Heart left ventricle (tissue), 16 donors: ENCODE measurements at regions not wholly inside any gene's neighbourhood (a gene's known extent, or its start where the extent isn't known, plus 50 kb on each side); places are given as distances from the start of the nearest gene placed in this dataset.

ENCODE experiments used
- ATAC-seq, 4 donors: fragments of 200-7000 bp; cut with Tn5 transposase; one replicate each; pipeline ENCODE4 v1.9.1; 2020 to 2022; ENCODE audit warnings: moderate library complexity in 4 of 4, mild to moderate bottlenecking in 3 of 4, moderate number of reproducible peaks in 1 of 4
- DNase-seq, 5 donors: peaks; one replicate each; pipeline ENCODE4 v3.0.0-alpha.2; 2020
- H3K27ac ChIP-seq, 12 donors: fragments of 200-600 bp; sonication (generic) in 4 of 12; one replicate each; pipeline versions ENCODE4 v1.5.0 to v1.8.0; 2016 to 2022; ENCODE audit warnings: mild to moderate bottlenecking in 2 of 12
- H3K27me3 ChIP-seq, 9 donors: fragments of 200-600 bp; sonication (generic) in 2 of 9; one replicate each; pipeline versions ENCODE4 v1.5.1 to v1.8.0; 2016 to 2022; ENCODE audit warnings: mild to moderate bottlenecking in 3 of 9
- H3K36me3 ChIP-seq, 9 donors: fragments of 200-600 bp; sonication (generic) in 2 of 9; one replicate each; pipeline versions ENCODE4 v1.5.0 to v1.8.0; 2018 to 2022; ENCODE audit warnings: mild to moderate bottlenecking in 2 of 9
- H3K4me1 ChIP-seq, 12 donors: fragments of 200-600 bp; sonication (generic) in 4 of 12; one replicate each; pipeline versions ENCODE4 v1.5.0 to v1.8.0; 2016 to 2022; ENCODE audit warnings: mild to moderate bottlenecking in 3 of 12
- H3K4me3 ChIP-seq, 12 donors: fragments of 200-600 bp; sonication (generic) in 4 of 12; one replicate each; pipeline versions ENCODE4 v1.5.0 to v1.8.0; 2017 to 2022; ENCODE audit warnings: mild to moderate bottlenecking in 9 of 12, moderate library complexity in 4 of 12
- H3K9me3 ChIP-seq, 12 donors: fragments of 200-600 bp; sonication (generic) in 4 of 12; one replicate each; pipeline versions ENCODE4 v1.5.0 to v1.8.0; 2016 to 2022; ENCODE audit warnings: mild to moderate bottlenecking in 1 of 12
- CTCF ChIP-seq, 12 donors: fragments of 200-600 bp; sonication (generic) in 4 of 12; IDR thresholded peaks; one replicate each; pipeline versions ENCODE4 v1.5.0 to v1.8.0; 2018 to 2022; ENCODE audit warnings: antibody characterized with exemption in 12 of 12, mild to moderate bottlenecking in 5 of 12
- POLR2A ChIP-seq, 2 donors: fragments of 450-650 bp; IDR thresholded peaks; one replicate each; pipeline ENCODE4 v1.6.1; 2017; ENCODE audit warnings: antibody characterized with exemption in 2 of 2, mild to moderate bottlenecking in 2 of 2, moderate library complexity in 2 of 2
- WGBS, 4 donors: extraction: QIAGEN DNeasy Blood & Tissue Kit in 2 of 4; methylation state at CpG; one replicate each; pipeline versions ENCODE4 v1.1.5 to v1.1.7; 2013 to 2018; 5-methylcytosine and 5-hydroxymethylcytosine counted together
- intact Hi-C, 10 donors: fragments of 100-400 bp; cut with DNase I; formaldehyde crosslinking; loops; one replicate each; pipeline versions ENCODE4 v1.11.1 to v1.14.2; 2022
- donor health status: ischemic (EF 13 %, LVEDD 7.1; RV severe dilation, severe dysfunction).
- donor health status: healthy with polysubstance abuse.
- donor health status: DM: no; HTN: yes; CAD: no.
- donor health status: DM: no; HTN: no; CAD: no.
- donor health status: ischemic (EF 25% LVEDD 6.9; RV normal size, moderate dysfunction).
- donor health status: ischemic (EF 25% LVEDD 5.7; RV mildly dilated, moderate dysfunction).
- donor health status: healthy.
- donor health status: DM: yes; HTN: yes; CAD: no.
- donor health status: ischemic (EF 35%, LVEDD 5.7; RV mildly dilated, moderate dysfunction).
- donor health status: nonischemic (EF 11% LVEDD 7.7; RV severe dilation, severe dysfunction).
- donor health status: DM: yes; HTN: yes; CAD: no.
- donor health status: PGD.
- donor health status: ischemic (EF 29% LVEDD 5.4; RV normal size, mild dysfunction).
- donor health status: nonischemic (EF 23%, LVEDD 6.1; RV moderate dilation, normal function).

GRCh38 chr9:15113288-15113687 lies 193.7 kb downstream of the TTC39B start:
- H3K27me3 ChIP-seq, result peaks cover 0 to 8% (median 0%) of the 10 kb centered on the region in 9 donors
- H3K9me3 ChIP-seq, result no peaks in the 10 kb centered on the region
- no peak for ATAC-seq
- DNase-seq, result no peak
- no peak overlapping the region for H3K27ac ChIP-seq
- intact Hi-C loops, result no loop called here
- TF ChIP-seq CTCF (IDR thresholded peaks at IDR 0.05), result no peak
- no peak for TF ChIP-seq POLR2A (IDR thresholded peaks at IDR 0.05)
- H3K36me3 ChIP-seq, result no peaks in the 10 kb centered on the region
- H3K4me1 ChIP-seq, result peaks cover 0 to 4% (median 0%) of the 10 kb centered on the region in 12 donors
- no peak overlapping the region for H3K4me3 ChIP-seq

GRCh38 chr9:15111071-15111470 lies 195.9 kb downstream of the TTC39B start:
- intact Hi-C loops, result no loop called here
- DNase-seq (no peak), ATAC-seq (no peak)
- TF ChIP-seq CTCF (IDR thresholded peaks at IDR 0.05), result no peak
- no peak for TF ChIP-seq POLR2A (IDR thresholded peaks at IDR 0.05)
- Histone ChIP-seq H3K4me1 (peaks cover 0 to under 1% (median 0%) of the 10 kb centered on the region in 12 donors), H3K4me3 (no peak overlapping the region), H3K36me3 (no peaks in the 10 kb centered on the region), H3K27me3 (peaks cover 0 to 8% (median 0%) of the 10 kb centered on the region in 9 donors), H3K27ac (no peak overlapping the region), H3K9me3 (peaks cover 0 to 12% (median 0%) of the 10 kb centered on the region in 12 donors)

GRCh38 chr9:15104826-15105420 lies 194.7 kb upstream of the FREM1 start:
- no peak overlapping the region for H3K27ac ChIP-seq
- ATAC-seq (peak in 2 of 4 donors; percentile 42 to 64), DNase-seq (peak in 1 of 5 donors; percentile 20)
- intact Hi-C loops, result loop anchor here in 8 of 10 donors (2.0 to 10.0 kb wide), 4 partner anchors 30 to 500 kb away; no protein-coding TSS in a partner anchor
- no peaks in the 10 kb centered on the region for H3K36me3 ChIP-seq
- H3K9me3 ChIP-seq, result peaks cover 0 to 12% (median 0%) of the 10 kb centered on the region in 12 donors
- H3K4me3 ChIP-seq, result no peak overlapping the region
- TF ChIP-seq POLR2A (IDR thresholded peaks at IDR 0.05), result no peak
- peak; percentile 53 to 77 (median 66) for TF ChIP-seq CTCF (IDR thresholded peaks at IDR 0.05)
- 32 to 35% (median 34%) methylated on average over 4 of the region's 4 CpGs for WGBS, 4 donors
- no peaks in the 10 kb centered on the region for H3K27me3 ChIP-seq
- no peaks in the 10 kb centered on the region for H3K4me1 ChIP-seq

GRCh38 chr9:15103290-15103689 lies 193.1 kb upstream of the FREM1 start:
- TF ChIP-seq CTCF (IDR thresholded peaks at IDR 0.05) (no peak), POLR2A (IDR thresholded peaks at IDR 0.05) (no peak)
- 62 to 72% (median 65%) methylated on average over 3 of the region's 3 CpGs for WGBS, 4 donors

More at GRCh38 chr9:15103290-15103689, 193.1 kb upstream of the FREM1 start:
- H3K27ac ChIP-seq, result no peak overlapping the region
- intact Hi-C loops, result loop anchor here in 2 of 10 donors (5.0 to 10.0 kb wide), 2 partner anchors 34 to 502 kb away; no protein-coding TSS in a partner anchor
- DNase-seq, result no peak
- ATAC-seq, result no peak
- H3K36me3 ChIP-seq, result no peaks in the 10 kb centered on the region
- H3K9me3 ChIP-seq, result peaks cover 0 to 12% (median 0%) of the 10 kb centered on the region in 12 donors
- H3K27me3 ChIP-seq, result no peaks in the 10 kb centered on the region
- no peaks in the 10 kb centered on the region for H3K4me1 ChIP-seq
- H3K4me3 ChIP-seq, result no peak overlapping the region
